BJ (cell line): ENCODE measurements at regions not wholly inside any gene's neighbourhood (a gene's known extent, or its start where the extent isn't known, plus 50 kb on each side); places are given as distances from the start of the nearest gene placed in this dataset.

Experiments
- CTCF ChIA-PET: fragments of 350-600 bp; formaldehyde crosslinking; extraction: SDS; loops from one replicate; lab custom pipeline; 2021; ENCODE audit warnings: antibody characterized with exemption, inconsistent platforms; lab: Yijun Ruan, JAX
- POLR2A ChIA-PET: fragments of 300-600 bp; sonication (Branson Sonifier 250); formaldehyde crosslinking; extraction: SDS; loops from one replicate; lab custom pipeline; 2021; ENCODE audit warnings: antibody characterized with exemption; lab: Charles Lee
- DNase-seq: peaks from one replicate; pipeline ENCODE4 v3.0.0-alpha.2; 2011; ENCODE audit warnings: low read depth
- H3K27me3 ChIP-seq: 2 replicates; pipeline ENCODE4 v1.6.0; 2011; ENCODE audit warnings: low read length; ENCODE audit not compliant: control insufficient read depth, insufficient read depth
- H3K36me3 ChIP-seq: 2 replicates; pipeline ENCODE4 v1.5.1; 2011; ENCODE audit warnings: low read length; ENCODE audit not compliant: control insufficient read depth, insufficient read depth
- H3K4me3 ChIP-seq: 2 replicates; pipeline ENCODE4 v1.5.1; 2011; ENCODE audit warnings: low read depth, mild to moderate bottlenecking, control low read depth, low read length
- TF ChIP-seq, protein P1 (sequence below): IDR thresholded peaks from 2 replicates; pipeline ENCODE4 v1.5.1; 2011; ENCODE audit warnings: low read depth, mild to moderate bottlenecking, control low read depth, inconsistent platforms, low read length, moderate library complexity; ENCODE audit not compliant: insufficient read depth

- DNase-seq, result no peak
- no peaks in the 10 kb centered on the region for H3K27me3 ChIP-seq
- no peaks in the 10 kb centered on the region for H3K36me3 ChIP-seq
- CTCF ChIA-PET, result interaction anchor here (1.0 kb wide), 1 partner anchor 9 kb away, joined by 3 read pairs; no protein-coding TSS in a partner anchor
- TF ChIP-seq, protein P1, sequence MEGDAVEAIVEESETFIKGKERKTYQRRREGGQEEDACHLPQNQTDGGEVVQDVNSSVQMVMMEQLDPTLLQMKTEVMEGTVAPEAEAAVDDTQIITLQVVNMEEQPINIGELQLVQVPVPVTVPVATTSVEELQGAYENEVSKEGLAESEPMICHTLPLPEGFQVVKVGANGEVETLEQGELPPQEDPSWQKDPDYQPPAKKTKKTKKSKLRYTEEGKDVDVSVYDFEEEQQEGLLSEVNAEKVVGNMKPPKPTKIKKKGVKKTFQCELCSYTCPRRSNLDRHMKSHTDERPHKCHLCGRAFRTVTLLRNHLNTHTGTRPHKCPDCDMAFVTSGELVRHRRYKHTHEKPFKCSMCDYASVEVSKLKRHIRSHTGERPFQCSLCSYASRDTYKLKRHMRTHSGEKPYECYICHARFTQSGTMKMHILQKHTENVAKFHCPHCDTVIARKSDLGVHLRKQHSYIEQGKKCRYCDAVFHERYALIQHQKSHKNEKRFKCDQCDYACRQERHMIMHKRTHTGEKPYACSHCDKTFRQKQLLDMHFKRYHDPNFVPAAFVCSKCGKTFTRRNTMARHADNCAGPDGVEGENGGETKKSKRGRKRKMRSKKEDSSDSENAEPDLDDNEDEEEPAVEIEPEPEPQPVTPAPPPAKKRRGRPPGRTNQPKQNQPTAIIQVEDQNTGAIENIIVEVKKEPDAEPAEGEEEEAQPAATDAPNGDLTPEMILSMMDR, result no peak
- no peak overlapping the region for H3K4me3 ChIP-seq
- POLR2A ChIA-PET, result no interaction called here
Measured at GRCh38 chr5:125120012-125120411, 373.6 kb upstream of the ZNF608 start.

- CTCF ChIA-PET, result interaction anchor here (0.7 kb wide), 1 partner anchor 44 kb away, joined by 3 read pairs; no protein-coding TSS in a partner anchor
- Histone ChIP-seq H3K36me3 (no peaks in the 10 kb centered on the region), H3K4me3 (no peak overlapping the region), H3K27me3 (no peaks in the 10 kb centered on the region)
- POLR2A ChIA-PET, result no interaction called here
- no peak for DNase-seq
- TF ChIP-seq, protein P1, result no peak
Measured at GRCh38 chr5:125125031-125125823, 378.8 kb upstream of the ZNF608 start.

GRCh38 chr5:125126050-125126449 is 379.6 kb upstream of the ZNF608 start:
- ChIA-PET CTCF (no interaction called here), POLR2A (no interaction called here)
- Histone ChIP-seq H3K27me3 (no peaks in the 10 kb centered on the region), H3K36me3 (no peaks in the 10 kb centered on the region), H3K4me3 (no peak overlapping the region)
- TF ChIP-seq, protein P1, result no peak
- no peak for DNase-seq

DNA sequence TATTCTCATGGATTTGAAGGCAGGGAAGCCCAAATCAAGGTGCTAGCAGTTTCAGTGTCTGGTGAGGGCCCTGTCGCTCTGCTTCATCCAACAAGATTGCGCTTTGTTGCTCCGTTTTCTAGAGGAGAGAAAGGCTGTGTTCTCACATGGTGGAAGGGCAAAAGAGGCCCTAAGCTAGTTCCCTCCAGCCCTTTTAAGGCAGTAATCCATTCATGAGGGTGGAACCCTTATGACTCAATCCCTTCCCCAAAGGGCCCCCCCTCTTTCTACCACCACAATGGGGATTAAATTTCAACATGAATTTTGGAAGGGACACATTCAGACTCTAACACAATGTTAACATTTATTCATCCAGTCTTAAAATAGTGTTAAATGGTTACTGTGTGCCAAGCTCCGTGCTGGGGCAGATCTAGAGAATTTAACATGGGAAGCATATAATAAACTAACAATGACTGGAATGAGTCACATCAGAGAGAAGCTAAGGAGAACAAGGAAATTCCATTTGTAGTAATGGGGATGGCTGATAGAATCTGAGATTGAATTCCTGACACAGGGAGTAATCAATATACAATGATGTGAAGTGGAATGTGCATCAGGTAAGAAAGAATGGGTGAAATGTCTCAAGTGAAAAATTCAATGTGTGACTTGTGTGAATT is 382.8 kb upstream of the ZNF608 start:
- CTCF ChIA-PET, result interaction anchor here (0.9 kb wide), 1 partner anchor 9 kb away, joined by 3 read pairs; no protein-coding TSS in a partner anchor

GRCh38 chr5:125130591-125130990 is 384.2 kb upstream of the ZNF608 start:
- H3K36me3 ChIP-seq, result no peaks in the 10 kb centered on the region
- H3K27me3 ChIP-seq, result no peaks in the 10 kb centered on the region
- TF ChIP-seq, protein P1, result no peak
- POLR2A ChIA-PET, result no interaction called here
- H3K4me3 ChIP-seq, result no peak overlapping the region
- CTCF ChIA-PET, result no interaction called here
- no peak for DNase-seq

More for the DNA sequence above, 382.8 kb upstream of the ZNF608 start:
- H3K36me3 ChIP-seq, result no peaks in the 10 kb centered on the region
- no peaks in the 10 kb centered on the region for H3K27me3 ChIP-seq
- POLR2A ChIA-PET, result no interaction called here
- DNase-seq, result no peak
- H3K4me3 ChIP-seq, result no peak overlapping the region
- TF ChIP-seq, protein P1, result no peak
